Heart right ventricle (tissue), 16 donors: ENCODE measurements at regions not wholly inside any gene's neighbourhood (a gene's known extent, or its start where the extent isn't known, plus 50 kb on each side); places are given as distances from the start of the nearest gene placed in this dataset.

Experiments used
- ATAC-seq, 8 donors: fragments of 200-7000 bp; cut with Tn5 transposase; one replicate each; pipeline ENCODE4 v1.9.1; 2020; ENCODE audit warnings: mild to moderate bottlenecking in 8 of 8, moderate library complexity in 8 of 8, moderate number of reproducible peaks in 1 of 8
- DNase-seq, 2 donors: peaks; one replicate each; pipeline ENCODE4 v3.0.0-alpha.2; 2020
- H3K27ac ChIP-seq, 10 donors: fragments of 200-600 bp; sonication (generic) in 2 of 10; one replicate each; pipeline versions ENCODE4 v1.5.0 to v1.8.0; 2020 to 2022; ENCODE audit warnings: mild to moderate bottlenecking in 3 of 10
- H3K27me3 ChIP-seq, 7 donors: fragments of 200-600 bp; one replicate each; pipeline ENCODE4 v1.8.0; 2021 to 2022; ENCODE audit warnings: mild to moderate bottlenecking in 2 of 7
- H3K36me3 ChIP-seq, 9 donors: fragments of 200-600 bp; sonication (generic) in 1 of 9; one replicate each; pipeline versions ENCODE4 v1.5.0 to v1.8.0; 2020 to 2022; ENCODE audit warnings: mild to moderate bottlenecking in 2 of 9
- H3K4me1 ChIP-seq, 9 donors: fragments of 200-600 bp; sonication (generic) in 1 of 9; one replicate each; pipeline versions ENCODE4 v1.5.0 to v1.8.0; 2020 to 2022; ENCODE audit warnings: mild to moderate bottlenecking in 4 of 9
- H3K4me3 ChIP-seq, 10 donors: fragments of 200-600 bp; sonication (generic) in 2 of 10; one replicate each; pipeline versions ENCODE4 v1.5.0 to v1.8.0; 2020 to 2022; ENCODE audit warnings: mild to moderate bottlenecking in 7 of 10, moderate library complexity in 2 of 10
- H3K9me3 ChIP-seq, 11 donors: fragments of 200-600 bp in 10 of 11; sonication (generic) in 2 of 11; one replicate each; pipeline versions ENCODE4 v1.5.0 to v1.8.0; 2013 to 2022; ENCODE audit warnings: mild to moderate bottlenecking in 2 of 11, control low read depth in 1 of 11, moderate library complexity in 1 of 11
- CTCF ChIP-seq, 9 donors: fragments of 200-600 bp; sonication (generic) in 2 of 9; IDR thresholded peaks; one replicate each; pipeline versions ENCODE4 v1.5.0 to v1.8.0; 2021 to 2022; ENCODE audit warnings: antibody characterized with exemption in 9 of 9, mild to moderate bottlenecking in 5 of 9, moderate library complexity in 1 of 9
- WGBS, 2 donors: extraction: QIAGEN DNeasy Blood & Tissue Kit; methylation state at CpG; one replicate each; pipeline ENCODE4 v1.1.7; 2013; ENCODE audit warnings: inconsistent platforms in 1 of 2; 5-methylcytosine and 5-hydroxymethylcytosine counted together
- intact Hi-C, 10 donors: fragments of 100-400 bp; cut with DNase I; formaldehyde crosslinking; loops; one replicate each; pipeline versions ENCODE4 v1.11.1 to v1.14.2; 2022
- donor health status: Arrhythmogenic right ventricular cardiomyopathy.
- donor health status: ischemic (EF 13 %, LVEDD 7.1; RV severe dilation, severe dysfunction).
- donor health status: healthy with polysubstance abuse.
- donor health status: DM: no; HTN: yes; CAD: no.
- donor health status: DM: no; HTN: no; CAD: no.
- donor health status: ischemic (EF 25% LVEDD 6.9; RV normal size, moderate dysfunction).
- donor health status: ischemic (EF 25% LVEDD 5.7; RV mildly dilated, moderate dysfunction).
- donor health status: healthy.
- donor health status: DM: yes; HTN: yes; CAD: no.
- donor health status: Ischemic cardiomyopathy.
- donor health status: ischemic (EF 35%, LVEDD 5.7; RV mildly dilated, moderate dysfunction).
- donor health status: nonischemic (EF 11% LVEDD 7.7; RV severe dilation, severe dysfunction).
- donor health status: DM: yes; HTN: yes; CAD: no.
- donor health status: PGD.
- donor health status: ischemic (EF 29% LVEDD 5.4; RV normal size, mild dysfunction).
- donor health status: nonischemic (EF 23%, LVEDD 6.1; RV moderate dilation, normal function).

DNA sequence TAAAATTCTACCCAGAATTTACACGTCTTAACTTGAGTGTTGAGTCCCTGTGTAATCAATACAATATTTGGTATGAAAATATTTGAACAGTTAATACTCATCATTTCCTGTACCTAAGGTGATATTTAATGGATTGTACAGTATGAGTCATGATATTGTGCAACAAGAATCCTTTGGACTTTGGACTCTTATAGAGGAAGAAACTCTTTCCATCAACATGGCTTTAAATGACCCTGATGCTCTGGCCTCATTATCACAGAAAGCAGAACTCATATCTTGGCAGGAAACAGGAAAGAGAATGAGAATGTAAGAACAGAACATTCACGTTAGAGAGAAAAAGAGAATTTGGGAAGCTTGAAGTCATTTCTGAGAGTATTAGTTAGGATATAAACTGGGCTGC lies 168.8 kb upstream of the B3GALT2 start:
- H3K4me3 ChIP-seq: no peak overlapping the region
- TF ChIP-seq CTCF (IDR thresholded peaks at IDR 0.05): no peak
- 37 to 68% methylated on average over 2 of the region's 2 CpGs for WGBS, 2 donors
- ATAC-seq (no peak), DNase-seq (no peak)
- H3K36me3 ChIP-seq: no peaks in the 10 kb centered on the region
- H3K27ac ChIP-seq: peak overlapping the region in 2 of 10 donors; percentile 45 to 57
- intact Hi-C loops: no loop called here
- no peaks in the 10 kb centered on the region for H3K9me3 ChIP-seq
- H3K27me3 ChIP-seq: no peaks in the 10 kb centered on the region
- peaks cover 0 to 13% (median 4%) of the 10 kb centered on the region in 9 donors for H3K4me1 ChIP-seq

GRCh38 chr1:193348769-193349535 lies 162.5 kb upstream of the B3GALT2 start:
- TF ChIP-seq CTCF (IDR thresholded peaks at IDR 0.05): no peak
- Histone ChIP-seq H3K4me1 (peaks cover 0 to 5% (median 0%) of the 10 kb centered on the region in 9 donors), H3K9me3 (no peaks in the 10 kb centered on the region), H3K27me3 (no peaks in the 10 kb centered on the region), H3K4me3 (no peak overlapping the region), H3K27ac (no peak overlapping the region), H3K36me3 (no peaks in the 10 kb centered on the region)
- intact Hi-C loops: no loop called here
- DNase-seq: no peak
- no peak for ATAC-seq
- 73 to 75% methylated on average over 3 of the region's 3 CpGs for WGBS, 2 donors

DNA sequence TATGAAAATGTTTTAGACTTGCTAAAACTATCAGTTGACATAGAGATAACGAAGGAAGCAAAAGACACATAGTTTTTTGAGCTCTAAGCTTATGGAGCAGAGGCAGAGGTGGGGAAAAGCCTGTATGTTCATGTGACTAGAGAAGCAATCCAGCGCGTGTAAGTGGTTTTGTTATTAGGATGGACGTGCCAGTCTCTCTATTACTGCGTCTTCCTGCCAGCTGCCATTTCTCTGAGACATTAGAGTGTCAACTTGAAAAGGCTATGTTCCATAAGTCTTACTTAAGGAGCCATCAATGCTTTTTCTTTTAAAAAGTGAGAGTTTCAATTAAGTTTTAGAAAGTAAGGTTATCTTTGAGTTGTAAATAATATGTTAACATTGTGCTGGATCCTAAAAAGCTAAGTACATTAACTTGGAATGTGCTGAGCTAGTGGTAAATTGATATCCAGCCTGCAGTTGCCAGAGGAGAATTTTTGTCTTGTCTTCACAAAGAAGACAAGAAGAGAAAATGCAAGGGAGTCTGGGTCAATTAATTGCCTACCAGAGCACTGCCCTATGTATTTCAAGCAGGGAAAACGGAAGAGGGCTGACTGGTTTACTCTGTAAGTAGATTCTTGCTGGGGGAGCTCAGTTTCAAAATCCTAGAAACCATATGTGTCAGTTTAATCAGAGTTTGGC lies 161.8 kb upstream of the B3GALT2 start:
- H3K27ac ChIP-seq: no peak overlapping the region
- 78 to 83% methylated on average over 6 of the region's 6 CpGs for WGBS, 2 donors
- TF ChIP-seq CTCF (IDR thresholded peaks at IDR 0.05): no peak
- H3K4me3 ChIP-seq: no peak overlapping the region
- intact Hi-C loops: no loop called here
- no peak for DNase-seq
- no peaks in the 10 kb centered on the region for H3K36me3 ChIP-seq
- ATAC-seq: no peak
- H3K9me3 ChIP-seq: no peaks in the 10 kb centered on the region
- H3K27me3 ChIP-seq: no peaks in the 10 kb centered on the region
- peaks cover 0 to 5% (median 0%) of the 10 kb centered on the region in 9 donors for H3K4me1 ChIP-seq

GRCh38 chr1:193346085-193346484 lies 159.7 kb upstream of the B3GALT2 start:
- Histone ChIP-seq H3K27me3 (no peaks in the 10 kb centered on the region), H3K4me3 (no peak overlapping the region), H3K9me3 (no peaks in the 10 kb centered on the region), H3K27ac (no peak overlapping the region), H3K36me3 (no peaks in the 10 kb centered on the region), H3K4me1 (peaks cover 0 to 5% (median 0%) of the 10 kb centered on the region in 9 donors)
- DNase-seq (no peak), ATAC-seq (no peak)
- intact Hi-C loops: no loop called here
- no peak for TF ChIP-seq CTCF (IDR thresholded peaks at IDR 0.05)
